SKM-1 (cell line): ENCODE measurements at regions not wholly inside any gene's neighbourhood (a gene's known extent, or its start where the extent isn't known, plus 50 kb on each side); places are given as distances from the start of the nearest gene placed in this dataset.
A peak's percentile ranks its signal among the peaks of the same experiment; 100 is the strongest.

Experiments used
- DNase-seq: peaks from one replicate; lab custom pipeline; 2025; ENCODE audit not compliant: unreplicated experiment; lab: John Stamatoyannopoulos, UW

- DNase-seq, result no peak
These were observed 237.8 kb upstream of the JADE1 start for GRCh38 chr4:128571747-128572146.

GRCh38 chr4:128570387-128570975 lies 239.0 kb upstream of the JADE1 start:
- peak; percentile 55 for DNase-seq

GRCh38 chr4:128566693-128567092 lies 242.8 kb upstream of the JADE1 start:
- no peak for DNase-seq

GRCh38 chr4:128565565-128566186 lies 243.8 kb upstream of the JADE1 start:
- DNase-seq, result no peak

- DNase-seq, result no peak
These were observed 244.4 kb upstream of the JADE1 start for GRCh38 chr4:128565054-128565453.

- no peak for DNase-seq
These were observed 245.3 kb upstream of the JADE1 start for GRCh38 chr4:128564081-128564630.

GRCh38 chr4:128560754-128561495 lies 248.6 kb upstream of the JADE1 start:
- no peak for DNase-seq

GRCh38 chr4:128558896-128559679 lies 250.4 kb upstream of the JADE1 start:
- no peak for DNase-seq

GRCh38 chr4:128556756-128557155 lies 252.7 kb upstream of the JADE1 start:
- no peak for DNase-seq

GRCh38 chr4:128553686-128554515 lies 255.6 kb upstream of the JADE1 start:
- no peak for DNase-seq

GRCh38 chr4:128552586-128552907 lies 257.0 kb upstream of the JADE1 start:
- DNase-seq, result no peak

GRCh38 chr4:128551280-128551679 lies 258.2 kb upstream of the JADE1 start:
- DNase-seq, result no peak

GRCh38 chr4:128550060-128550459 lies 259.4 kb upstream of the JADE1 start:
- no peak for DNase-seq

GRCh38 chr4:128549636-128550035 lies 259.9 kb upstream of the JADE1 start:
- DNase-seq, result no peak

- no peak for DNase-seq
These were observed 260.8 kb upstream of the PGRMC2 start for GRCh38 chr4:128548381-128548780.

- no peak for DNase-seq
These were observed 256.7 kb upstream of the PGRMC2 start for GRCh38 chr4:128544272-128544671.

- no peak for DNase-seq
These were observed 256.1 kb upstream of the PGRMC2 start for GRCh38 chr4:128543696-128544095.

- no peak for DNase-seq
These were observed 254.4 kb upstream of the PGRMC2 start for GRCh38 chr4:128542047-128542446.

- no peak for DNase-seq
These were observed 252.5 kb upstream of the PGRMC2 start for GRCh38 chr4:128540122-128540521.

- no peak for DNase-seq
These were observed 250.7 kb upstream of the PGRMC2 start for GRCh38 chr4:128538111-128538882.
